Astrocyte (in vitro differentiated cells and primary cell): ENCODE measurements at regions not wholly inside any gene's neighbourhood (a gene's known extent, or its start where the extent isn't known, plus 50 kb on each side); places are given as distances from the start of the nearest gene placed in this dataset.

Experiments used
- DNase-seq: peaks from one replicate; pipeline ENCODE4 v3.0.0-alpha.2; 2010; ENCODE audit warnings: low read depth
- FAIRE-seq: peaks from 2 replicates; lab custom pipeline; 2011; peaks lifted over from hg19 to GRCh38; lab: Jason Lieb, UNC
- H2AFZ ChIP-seq: 2 replicates; pipeline ENCODE4 v1.6.0; 2012; ENCODE audit warnings: low read depth, low read length, inconsistent platforms
- H3K27ac ChIP-seq: 2 replicates; pipeline ENCODE4 v1.5.1; 2011; ENCODE audit warnings: low read depth, low read length, inconsistent platforms
- H3K27me3 ChIP-seq: 2 replicates; pipeline ENCODE4 v1.6.0; 2011; ENCODE audit warnings: low read length, inconsistent platforms; ENCODE audit not compliant: insufficient read depth
- H3K36me3 ChIP-seq: 2 replicates; pipeline ENCODE4 v1.5.1; 2011; ENCODE audit warnings: low read length, inconsistent platforms; ENCODE audit not compliant: insufficient read depth
- H3K4me1 ChIP-seq: 2 replicates; pipeline ENCODE4 v1.5.1; 2011; ENCODE audit warnings: low read length, inconsistent platforms; ENCODE audit not compliant: insufficient read depth
- H3K4me2 ChIP-seq: 2 replicates; pipeline ENCODE4 v1.6.0; 2012; ENCODE audit warnings: low read length, inconsistent platforms
- H3K4me3 ChIP-seq: 2 replicates; pipeline ENCODE4 v1.5.1; 2011; ENCODE audit warnings: low read depth, mild to moderate bottlenecking, low read length, inconsistent platforms; ENCODE audit not compliant: insufficient read depth
- H3K79me2 ChIP-seq: 2 replicates; pipeline ENCODE4 v1.6.0; 2012; ENCODE audit warnings: mild to moderate bottlenecking, low read length, inconsistent platforms; ENCODE audit not compliant: insufficient read depth
- H3K9ac ChIP-seq: 2 replicates; pipeline ENCODE4 v1.6.0; 2012; ENCODE audit warnings: mild to moderate bottlenecking, low read length, inconsistent platforms
- H3K9me3 ChIP-seq: 2 replicates; pipeline ENCODE4 v1.5.1; 2012; ENCODE audit warnings: low read depth, mild to moderate bottlenecking, low read length, inconsistent platforms; ENCODE audit not compliant: insufficient read depth
- H4K20me1 ChIP-seq: 2 replicates; pipeline ENCODE4 v1.6.0; 2012; ENCODE audit warnings: low read length, inconsistent platforms; ENCODE audit not compliant: insufficient read depth
- H3K27ac Mint-ChIP-seq: one replicate; pipeline ENCODE4 v1.8.0; 2021; ENCODE audit warnings: mild to moderate bottlenecking, mixed read lengths; ENCODE audit not compliant: unreplicated experiment
- H3K27me3 Mint-ChIP-seq: one replicate; pipeline ENCODE4 v1.8.0; 2021; ENCODE audit warnings: low read depth, mixed read lengths; ENCODE audit not compliant: unreplicated experiment
- H3K36me3 Mint-ChIP-seq: one replicate; pipeline ENCODE4 v1.8.0; 2021; ENCODE audit warnings: low read depth, mixed read lengths; ENCODE audit not compliant: unreplicated experiment
- H3K4me1 Mint-ChIP-seq: one replicate; pipeline ENCODE4 v1.8.0; 2021; ENCODE audit warnings: low read depth, mixed read lengths; ENCODE audit not compliant: unreplicated experiment
- H3K4me3 Mint-ChIP-seq: one replicate; pipeline ENCODE4 v1.8.0; 2021; ENCODE audit warnings: mild to moderate bottlenecking, moderate library complexity, mixed read lengths; ENCODE audit not compliant: unreplicated experiment
- H3K9me3 Mint-ChIP-seq: one replicate; pipeline ENCODE4 v1.8.0; 2021; ENCODE audit warnings: mild to moderate bottlenecking, mixed read lengths; ENCODE audit not compliant: unreplicated experiment
- CTCF ChIP-seq: IDR thresholded peaks from 2 replicates; pipeline ENCODE4 v1.5.1; 2011; ENCODE audit warnings: low read depth, mild to moderate bottlenecking, inconsistent platforms, low read length, moderate library complexity; ENCODE audit not compliant: insufficient read depth
- EZH2 ChIP-seq: IDR thresholded peaks from 2 replicates; pipeline ENCODE4 v1.6.1; 2012; ENCODE audit warnings: mild to moderate bottlenecking, low read length, inconsistent platforms; ENCODE audit not compliant: insufficient read depth

- TF ChIP-seq CTCF (no peak), EZH2 (no peak)
- Mint-ChIP-seq H3K4me1 (no peaks in the 10 kb centered on the region), H3K4me3 (no peak overlapping the region), H3K27me3 (no peaks in the 10 kb centered on the region), H3K36me3 (no peaks in the 10 kb centered on the region), H3K27ac (no peak overlapping the region), H3K9me3 (no peaks in the 10 kb centered on the region)
- Histone ChIP-seq H3K36me3 (no peaks in the 10 kb centered on the region), H4K20me1 (no peaks in the 10 kb centered on the region), H3K79me2 (no peaks in the 10 kb centered on the region), H3K27me3 (no peaks in the 10 kb centered on the region), H3K9ac (no peak overlapping the region), H2AFZ (no peak overlapping the region), H3K4me1 (no peaks in the 10 kb centered on the region), H3K4me3 (no peak overlapping the region), H3K4me2 (no peak overlapping the region), H3K9me3 (no peaks in the 10 kb centered on the region), H3K27ac (no peak overlapping the region)
- DNase-seq: no peak
- FAIRE-seq: no peak
These were observed 200.0 kb downstream of the FOXG1 start for GRCh38 chr14:28966416-28967233.

GRCh38 chr14:28975084-28975483 lies 208.5 kb downstream of the FOXG1 start:
- no peak overlapping the region for H3K4me3 ChIP-seq
- H3K9me3 ChIP-seq: no peaks in the 10 kb centered on the region
- FAIRE-seq (no peak), DNase-seq (no peak)
- no peaks in the 10 kb centered on the region for H3K4me1 ChIP-seq
- no peak for TF ChIP-seq CTCF
- no peak for TF ChIP-seq EZH2
- H3K36me3 ChIP-seq: no peaks in the 10 kb centered on the region
- no peak overlapping the region for H3K4me3 Mint-ChIP-seq
- H4K20me1 ChIP-seq: no peaks in the 10 kb centered on the region
- H3K27ac Mint-ChIP-seq: no peak overlapping the region
- H3K27me3 Mint-ChIP-seq: no peaks in the 10 kb centered on the region
- no peak overlapping the region for H2AFZ ChIP-seq
- no peak overlapping the region for H3K9ac ChIP-seq
- H3K36me3 Mint-ChIP-seq: no peaks in the 10 kb centered on the region
- no peak overlapping the region for H3K4me2 ChIP-seq
- H3K9me3 Mint-ChIP-seq: no peaks in the 10 kb centered on the region
- no peaks in the 10 kb centered on the region for H3K27me3 ChIP-seq
- H3K4me1 Mint-ChIP-seq: no peaks in the 10 kb centered on the region
- no peaks in the 10 kb centered on the region for H3K79me2 ChIP-seq
- no peak overlapping the region for H3K27ac ChIP-seq

GRCh38 chr14:28982228-28982627 lies 215.6 kb downstream of the FOXG1 start:
- Histone ChIP-seq H4K20me1 (no peaks in the 10 kb centered on the region), H3K36me3 (no peaks in the 10 kb centered on the region), H3K4me3 (no peak overlapping the region), H2AFZ (no peak overlapping the region), H3K79me2 (no peaks in the 10 kb centered on the region), H3K4me2 (no peak overlapping the region), H3K27me3 (no peaks in the 10 kb centered on the region), H3K4me1 (no peaks in the 10 kb centered on the region), H3K9ac (no peak overlapping the region), H3K9me3 (no peaks in the 10 kb centered on the region), H3K27ac (no peak overlapping the region)
- Mint-ChIP-seq H3K4me3 (no peak overlapping the region), H3K4me1 (no peaks in the 10 kb centered on the region), H3K27me3 (no peaks in the 10 kb centered on the region), H3K27ac (no peak overlapping the region), H3K36me3 (no peaks in the 10 kb centered on the region), H3K9me3 (no peaks in the 10 kb centered on the region)
- no peak for FAIRE-seq
- DNase-seq: no peak
- no peak for TF ChIP-seq EZH2
- no peak for TF ChIP-seq CTCF
